GM21619 (cell line): ENCODE measurements at regions not wholly inside any gene's neighbourhood (a gene's known extent, or its start where the extent isn't known, plus 50 kb on each side); places are given as distances from the start of the nearest gene placed in this dataset.

ENCODE experiments used
- ATAC-seq: cut with Tn5 transposase; IDR thresholded peaks from one replicate; pipeline ENCODE4 v1.9.1; 2021; ENCODE audit not compliant: unreplicated experiment

DNA sequence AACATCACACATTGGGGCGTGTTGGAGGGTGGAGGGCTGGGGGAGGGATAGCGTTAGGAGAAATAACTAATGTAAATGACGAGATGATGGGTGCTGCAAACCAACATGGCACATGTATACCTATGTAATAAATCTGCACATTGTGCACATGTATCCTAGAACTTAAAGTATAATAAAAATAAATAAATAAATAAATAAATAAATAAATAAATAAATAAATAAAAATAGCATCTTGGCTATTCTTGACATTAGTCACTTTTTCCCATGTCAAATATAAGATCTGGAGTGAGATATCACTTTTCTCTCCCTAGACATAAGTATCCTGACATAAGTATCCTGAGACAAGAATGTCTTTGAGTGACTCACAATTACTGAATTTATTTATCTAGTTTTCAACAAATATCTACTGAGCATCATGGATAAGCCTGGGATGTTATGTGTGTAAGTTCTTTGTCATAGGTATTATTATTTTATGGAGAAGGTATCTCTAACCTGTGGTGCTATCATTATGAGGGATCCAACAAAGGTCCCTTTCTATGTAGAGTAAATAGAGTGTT lies 691.3 kb downstream of the SORCS1 start:
- ATAC-seq: no peak

DNA sequence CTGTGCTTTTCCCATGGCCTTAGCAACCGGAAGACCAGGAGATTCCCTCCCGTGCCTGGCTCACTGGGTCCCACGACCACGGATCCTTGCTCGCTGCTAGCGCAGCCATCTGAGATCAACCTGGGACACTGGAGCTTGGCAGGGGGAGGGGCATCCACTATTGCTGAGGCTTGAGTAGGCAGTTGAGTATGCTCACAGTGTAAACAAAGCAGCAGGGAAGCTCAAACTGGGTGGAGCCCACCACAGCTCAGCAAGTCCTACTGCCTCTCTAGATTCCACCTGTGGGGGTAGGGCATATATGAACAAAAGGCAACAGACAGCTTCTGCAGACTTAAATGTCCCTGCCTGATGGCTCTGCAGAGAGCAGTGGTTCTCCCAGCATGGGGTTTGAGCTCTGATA lies 697.0 kb downstream of the SORCS1 start:
- ATAC-seq: no peak

DNA sequence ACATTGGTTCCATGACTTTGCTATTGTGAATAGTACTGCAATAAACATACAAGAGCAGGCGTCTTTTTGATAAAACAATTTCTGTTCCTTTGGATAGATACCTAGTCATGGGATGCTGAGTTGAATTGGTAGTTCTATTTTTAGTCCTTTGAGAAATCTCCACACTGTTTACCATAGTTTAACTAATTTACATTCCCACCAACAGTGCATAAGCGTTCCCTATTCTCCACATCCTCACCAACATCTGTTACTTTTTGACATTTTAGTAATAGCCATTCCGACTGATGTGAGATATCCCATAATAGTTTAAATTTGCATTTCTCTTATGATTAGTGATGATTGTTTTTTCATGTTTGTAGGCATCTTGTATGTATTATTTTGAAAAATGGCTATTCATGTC lies 707.0 kb downstream of the SORCS1 start:
- ATAC-seq: no peak

DNA sequence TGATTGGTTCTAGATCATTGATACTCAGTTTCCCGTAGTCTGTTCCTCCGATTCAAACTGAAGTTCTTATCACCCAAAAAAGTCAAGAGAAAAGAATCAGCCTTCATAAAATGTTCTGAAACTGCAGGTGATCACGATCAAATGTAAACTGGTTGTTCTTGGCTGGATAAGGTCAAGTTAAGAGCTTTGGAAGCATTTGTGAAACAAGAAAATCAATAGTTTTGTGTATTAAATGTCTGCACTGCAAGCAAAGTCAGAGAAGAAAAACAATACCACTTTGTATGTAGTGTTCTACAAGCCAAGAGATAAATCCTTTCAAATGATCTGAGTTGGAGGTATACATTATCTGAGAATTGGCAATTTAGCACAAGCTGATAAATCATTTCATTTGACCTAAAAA lies 710.3 kb downstream of the SORCS1 start:
- no peak for ATAC-seq

GRCh38 chr10:106450966-106451365 lies 713.5 kb downstream of the SORCS1 start:
- no peak for ATAC-seq

DNA sequence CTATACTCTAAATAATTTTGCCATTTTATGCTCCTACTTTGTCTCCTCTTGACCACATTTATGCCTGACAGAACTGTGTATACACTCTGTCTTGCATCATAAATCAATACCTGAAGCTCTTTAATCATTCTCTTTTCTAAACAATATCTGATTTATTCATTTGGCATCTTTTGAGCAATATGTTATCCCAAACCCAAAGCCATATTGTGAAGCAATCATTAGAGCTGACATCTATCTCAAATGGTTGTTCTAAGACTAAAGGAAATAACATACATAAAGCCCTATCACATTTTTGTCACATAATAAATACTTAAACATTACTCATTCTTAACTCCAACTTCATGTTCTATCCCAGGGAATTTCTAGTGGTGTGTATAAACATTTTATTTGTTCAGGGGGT lies 717.6 kb downstream of the SORCS1 start:
- no peak for ATAC-seq

GRCh38 chr10:106442223-106442622 lies 722.3 kb downstream of the SORCS1 start:
- no peak for ATAC-seq

DNA sequence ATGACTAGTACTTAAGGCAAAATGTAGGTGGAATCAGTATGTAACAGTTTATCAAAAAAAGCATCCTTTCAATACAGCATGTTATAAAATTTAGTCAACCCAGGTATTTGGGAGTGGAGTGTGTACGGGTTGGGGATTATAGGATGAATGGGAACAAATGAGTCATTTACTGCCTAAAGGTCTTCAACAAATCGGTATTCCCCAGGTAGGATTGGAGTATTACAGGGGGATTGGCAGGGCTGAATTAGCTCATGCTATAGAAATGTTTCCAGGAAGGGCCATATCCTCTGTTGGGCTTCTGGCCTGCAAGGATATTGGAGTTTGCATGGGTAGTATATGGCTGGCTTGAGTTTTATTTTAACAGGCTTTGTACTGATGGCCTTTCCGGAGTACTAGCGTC lies 723.7 kb downstream of the SORCS1 start:
- ATAC-seq: no peak

DNA sequence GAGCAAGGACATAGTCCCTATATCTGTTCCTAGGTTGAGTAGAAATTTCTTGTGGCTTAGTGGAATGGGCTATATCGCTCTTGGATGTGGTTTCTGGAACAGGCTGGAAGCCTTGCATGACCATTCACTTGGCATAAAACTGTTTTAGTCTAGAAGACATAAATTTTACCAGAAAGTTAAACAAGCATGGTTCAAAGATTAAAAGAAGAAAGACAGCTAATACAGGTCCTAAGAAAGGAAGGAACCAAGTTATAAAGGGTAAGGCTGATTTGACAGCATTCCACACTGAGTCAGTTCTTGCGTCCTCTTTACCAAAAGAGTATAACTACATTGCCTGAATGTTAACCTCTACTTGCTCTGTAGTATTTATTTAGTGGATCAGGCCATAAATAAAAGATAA lies 724.2 kb downstream of the SORCS1 start:
- ATAC-seq: no peak

DNA sequence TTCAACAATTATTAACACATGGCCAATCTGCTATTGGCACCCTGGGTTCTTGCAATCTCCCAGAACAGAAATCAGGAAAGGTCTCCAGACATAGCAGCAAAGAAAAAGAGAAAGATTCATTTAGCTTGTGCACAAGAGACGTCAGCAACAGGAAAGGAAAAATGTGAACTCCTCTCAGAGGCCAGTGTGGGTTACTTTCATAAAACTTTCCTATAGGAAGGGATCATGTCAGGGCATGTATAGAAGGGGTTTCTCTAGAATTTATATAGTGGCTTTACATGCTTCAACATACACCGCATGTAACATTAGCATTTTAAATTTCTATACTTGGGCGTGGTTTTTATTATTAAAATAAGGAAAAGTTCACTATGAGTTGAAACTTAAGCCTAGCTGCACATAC lies 725.1 kb downstream of the SORCS1 start:
- ATAC-seq: no peak

- no peak for ATAC-seq
Measured at GRCh38 chr10:106438386-106438785, 726.1 kb downstream of the SORCS1 start.

DNA sequence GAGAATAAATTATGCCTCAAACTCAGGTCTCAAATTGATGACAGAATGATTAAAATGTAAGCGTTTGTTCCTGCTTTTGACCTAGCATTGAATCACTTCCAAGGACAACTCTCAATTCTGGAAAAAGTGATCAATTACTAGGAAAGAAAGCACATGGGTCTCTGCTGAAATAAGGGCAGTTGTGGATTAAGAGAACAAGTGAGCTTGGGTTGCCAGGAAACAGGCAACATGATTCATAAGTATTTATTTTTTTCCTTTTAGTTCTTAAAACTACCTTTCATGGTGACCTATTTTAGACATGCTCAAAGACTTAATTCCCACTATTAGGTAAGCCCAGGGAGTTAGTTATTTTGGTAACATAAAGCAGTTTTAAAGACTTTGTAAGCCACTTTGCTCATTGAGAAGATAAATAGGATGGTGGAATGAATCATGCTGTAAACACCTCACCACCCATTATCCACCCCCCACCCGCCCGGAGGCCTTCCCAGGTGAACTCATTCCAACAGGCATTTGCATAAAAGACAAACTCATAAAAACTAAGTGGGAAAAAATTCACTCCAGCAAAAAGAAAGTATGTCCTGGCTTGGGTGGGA lies 728.3 kb downstream of the SORCS1 start:
- ATAC-seq: no peak

DNA sequence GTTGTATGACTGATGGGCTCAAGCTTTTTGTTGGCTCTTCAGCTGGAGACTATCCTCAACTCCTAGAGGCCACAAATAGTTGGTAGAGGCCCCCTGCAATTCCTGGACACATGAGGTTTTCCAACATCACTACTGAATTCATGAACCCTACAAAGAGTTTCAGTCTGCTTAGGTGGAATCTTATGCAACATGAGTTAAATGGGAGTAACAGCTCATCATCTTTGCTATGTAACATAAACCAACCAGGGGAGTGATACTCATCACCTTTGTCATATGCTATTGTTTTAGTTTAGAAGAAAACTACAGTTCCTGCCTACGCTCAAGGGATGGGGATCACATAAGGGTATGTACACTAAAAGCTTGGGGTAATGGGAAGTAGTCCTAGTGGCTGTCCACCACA lies 729.4 kb downstream of the SORCS1 start:
- no peak for ATAC-seq

DNA sequence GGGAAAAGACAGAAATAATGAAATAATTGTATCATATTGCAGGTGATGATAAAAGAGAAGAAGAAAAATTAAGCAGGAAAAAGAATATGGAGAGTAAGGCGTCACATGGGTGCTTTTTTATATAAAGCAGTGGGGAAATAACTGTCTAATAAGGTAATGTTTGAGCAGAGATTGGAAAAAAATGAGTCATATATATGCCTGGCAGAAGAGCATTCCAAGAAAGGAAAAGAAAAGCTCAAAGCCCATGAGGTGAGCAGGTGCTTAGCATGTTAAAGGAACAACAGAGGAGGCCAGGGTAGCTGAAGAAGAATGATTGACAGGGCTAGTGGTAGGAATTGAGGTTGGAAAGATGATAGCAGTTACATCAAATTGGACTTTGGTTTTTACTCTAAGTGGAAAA lies 739.5 kb downstream of the SORCS1 start:
- ATAC-seq: no peak

- ATAC-seq: no peak
Measured at GRCh38 chr10:106424054-106424453, 740.5 kb downstream of the SORCS1 start.

DNA sequence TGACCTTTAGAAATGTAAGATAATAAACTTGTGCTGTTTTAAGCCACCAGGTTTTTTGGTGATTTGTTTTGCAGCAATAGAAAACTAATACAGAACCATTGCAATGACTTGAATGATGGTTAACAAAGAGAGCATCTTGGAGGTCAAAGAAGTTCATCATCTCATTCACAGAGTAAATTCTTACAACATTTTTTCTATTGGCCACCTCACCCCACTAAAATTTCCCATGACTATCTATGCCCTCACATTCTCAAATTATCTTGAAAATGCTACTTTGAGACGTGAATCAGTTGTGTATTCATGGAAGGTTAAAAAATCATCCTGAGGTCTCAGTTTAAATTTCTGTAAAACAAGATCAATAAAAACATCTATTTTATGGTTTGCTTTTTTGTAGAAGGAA lies 754.2 kb downstream of the SORCS1 start:
- ATAC-seq: no peak

GRCh38 chr10:106405141-106405540 lies 759.4 kb downstream of the SORCS1 start:
- ATAC-seq: no peak

DNA sequence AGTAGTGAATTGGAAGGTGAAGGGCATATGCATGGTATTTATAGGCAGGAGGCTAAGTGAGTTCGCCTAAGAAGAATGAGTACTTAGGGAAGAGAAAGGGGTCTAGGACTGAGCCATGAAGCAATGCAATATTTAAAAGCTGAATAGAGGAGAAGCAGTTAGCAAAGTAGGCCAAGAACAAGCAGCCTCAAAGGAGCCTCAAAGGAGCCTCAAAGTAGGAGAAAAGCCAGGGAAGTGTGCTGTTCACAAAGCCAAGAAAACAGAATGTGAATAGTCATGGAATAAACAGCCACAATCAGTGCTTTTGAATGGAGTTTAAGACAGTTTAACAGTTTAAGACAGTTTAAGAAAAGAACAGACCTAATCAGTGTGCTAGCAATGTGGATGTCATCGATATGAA lies 762.0 kb downstream of the SORCS1 start:
- ATAC-seq: no peak

DNA sequence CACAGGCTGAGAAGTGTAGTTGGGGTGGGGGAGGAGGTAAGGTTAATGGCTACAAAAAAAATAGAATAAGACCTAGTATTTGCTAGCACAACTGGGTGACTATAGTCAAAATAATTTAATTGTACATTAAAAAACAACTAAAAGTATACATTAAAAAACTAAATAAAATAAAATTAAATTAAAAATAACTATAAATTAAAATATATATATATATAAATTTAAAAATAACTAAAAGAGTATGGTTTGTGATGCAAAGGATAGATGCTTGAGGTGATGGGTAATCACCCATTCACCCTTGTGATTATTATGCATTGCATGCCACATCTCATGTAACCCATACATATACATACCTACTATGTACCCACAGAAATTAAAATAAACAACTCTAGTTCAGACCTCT lies 762.5 kb downstream of the SORCS1 start:
- no peak for ATAC-seq

DNA sequence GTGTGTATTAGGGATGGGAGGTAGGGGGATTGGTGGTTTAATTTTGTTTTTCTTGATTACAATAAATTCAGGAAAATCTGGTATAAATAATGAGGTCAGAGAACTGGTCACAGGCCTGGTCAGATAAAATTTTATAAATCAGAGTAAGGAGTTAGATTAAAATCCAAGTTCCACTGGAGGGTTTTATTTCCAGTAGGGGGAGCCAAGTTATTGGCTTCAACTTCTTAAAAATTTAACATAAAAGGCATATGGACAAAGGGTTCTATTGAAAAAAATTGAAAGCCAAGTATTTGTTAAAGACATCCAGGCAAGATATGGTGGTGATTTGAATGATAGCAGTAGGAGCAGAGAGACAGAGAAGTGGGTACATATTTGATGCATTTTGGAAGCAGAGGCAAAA lies 763.3 kb downstream of the SORCS1 start:
- ATAC-seq: no peak

- ATAC-seq: no peak
Measured at GRCh38 chr10:106399112-106399511, 765.4 kb downstream of the SORCS1 start.

- no peak for ATAC-seq
Measured at GRCh38 chr10:106396192-106396591, 768.3 kb downstream of the SORCS1 start.

- ATAC-seq: no peak
Measured at GRCh38 chr10:106395041-106395749, 769.3 kb downstream of the SORCS1 start.
